GM19395 (cell line): ENCODE measurements at regions not wholly inside any gene's neighbourhood (a gene's known extent, or its start where the extent isn't known, plus 50 kb on each side); places are given as distances from the start of the nearest gene placed in this dataset.
A peak's percentile ranks its signal among the peaks of the same experiment; 100 is the strongest.

Source experiments
- ATAC-seq: cut with Tn5 transposase; IDR thresholded peaks from one replicate; pipeline ENCODE4 v1.9.1; 2021; ENCODE audit warnings: mild to moderate bottlenecking, moderate library complexity; ENCODE audit not compliant: unreplicated experiment

GRCh38 chr14:24693983-24694382 lies 60.0 kb upstream of the GZMB start:
- no peak for ATAC-seq

DNA sequence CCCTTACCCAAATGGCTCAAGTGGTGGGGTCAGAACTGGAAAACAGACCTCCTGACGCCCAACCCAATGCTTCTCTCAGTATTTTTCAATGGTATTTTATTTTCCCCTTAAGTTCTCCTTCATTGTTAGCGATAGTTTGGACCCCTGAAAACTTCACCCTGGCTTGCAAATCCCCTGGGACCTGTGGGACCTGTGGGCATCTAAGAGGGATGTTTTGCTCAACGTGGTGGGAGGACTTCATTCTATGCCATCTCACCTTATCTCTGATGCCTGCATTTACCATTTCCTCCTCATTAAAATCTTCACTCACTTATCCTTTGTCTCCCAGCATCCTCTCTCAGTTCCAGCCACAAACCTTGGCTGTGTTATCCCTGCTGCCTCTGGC lies 59.4 kb upstream of the GZMB start:
- no peak for ATAC-seq

DNA sequence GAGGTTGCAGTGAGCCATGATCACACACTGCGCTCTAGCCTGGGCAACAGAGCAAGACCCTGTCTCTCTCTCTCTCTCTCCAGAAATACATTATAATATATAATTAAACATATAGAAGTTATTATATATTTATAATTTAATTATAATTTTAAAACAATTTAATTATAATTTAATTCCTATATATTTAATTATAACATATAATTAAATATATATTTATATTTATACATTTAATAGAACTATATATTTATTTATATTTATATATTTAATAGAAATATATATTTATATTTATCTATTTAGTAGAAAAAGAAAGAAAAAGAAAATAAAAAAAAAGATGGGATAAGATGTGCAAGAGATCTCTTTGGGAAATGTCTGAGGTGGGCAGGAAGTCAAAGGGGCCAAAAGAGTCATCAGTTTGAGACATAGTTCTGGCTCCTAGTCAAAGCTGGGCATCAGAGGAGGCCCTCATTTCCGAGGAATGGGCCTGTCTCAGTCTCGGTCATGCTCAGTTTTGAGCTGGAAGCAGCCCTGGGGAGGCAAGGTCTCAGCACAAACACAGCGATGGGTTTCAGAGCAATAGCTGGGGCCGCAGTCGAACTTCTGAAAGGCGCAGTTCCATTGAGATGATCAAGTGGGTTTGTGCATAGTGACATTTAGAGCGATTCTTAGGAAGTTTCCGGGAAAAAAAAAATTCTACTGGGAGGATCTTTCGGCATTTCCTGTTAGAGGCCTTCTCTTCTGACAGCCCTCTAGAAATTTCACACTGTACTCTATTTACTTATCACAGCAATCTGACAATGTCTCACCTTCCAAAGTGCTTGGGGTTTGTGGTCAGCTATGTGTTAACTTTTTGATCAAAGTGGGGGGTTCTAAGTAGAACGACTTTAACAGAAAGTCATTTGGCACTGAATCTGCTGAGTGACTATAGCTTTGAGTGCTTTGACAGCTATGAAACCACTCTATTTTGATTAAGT lies 58.7 kb upstream of the GZMB start:
- ATAC-seq = no peak

- ATAC-seq = peak; percentile 62
Measured at GRCh38 chr14:24690492-24690891, 56.5 kb upstream of the GZMB start.

DNA sequence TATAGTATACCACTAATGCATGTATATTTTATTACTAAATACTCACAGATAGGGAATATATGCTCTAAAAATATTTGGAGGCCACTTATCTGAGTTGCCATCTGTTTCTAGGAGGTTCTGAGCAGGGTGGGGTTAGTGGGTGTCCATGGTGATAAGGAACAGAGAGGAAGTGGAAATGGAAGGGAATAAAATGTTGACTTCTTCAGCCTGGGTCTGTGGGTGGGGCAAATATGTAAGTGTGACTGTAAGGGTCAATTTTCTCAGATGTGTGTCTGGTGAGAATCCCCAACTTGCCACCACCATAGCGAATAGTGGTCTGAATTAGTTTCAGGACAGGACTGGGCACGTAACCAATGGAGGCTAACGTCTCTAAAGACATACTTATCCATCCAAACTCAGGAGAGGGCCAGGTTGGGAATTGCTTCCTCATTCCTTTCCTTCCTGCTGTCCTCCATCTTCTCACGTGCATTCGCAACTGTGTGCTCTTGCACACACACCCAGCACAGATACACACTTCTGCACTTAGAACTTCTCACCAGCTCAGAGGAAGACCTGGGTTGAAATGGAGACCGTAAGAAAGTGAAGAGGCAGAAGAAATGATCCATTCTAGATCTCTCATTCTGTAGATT lies 54.2 kb upstream of the GZMB start:
- ATAC-seq = no peak
